Glutamatergic neuron (in vitro differentiated cells): ENCODE measurements at regions not wholly inside any gene's neighbourhood (a gene's known extent, or its start where the extent isn't known, plus 50 kb on each side); places are given as distances from the start of the nearest gene placed in this dataset.

ENCODE experiments used
- DNase-seq: peaks from one replicate; pipeline ENCODE4 v3.0.0; 2022
- H3K27ac Mint-ChIP-seq: one replicate; pipeline ENCODE4 v1.8.0; 2020; ENCODE audit warnings: mild to moderate bottlenecking, mixed read lengths, inconsistent platforms; ENCODE audit not compliant: unreplicated experiment
- H3K27me3 Mint-ChIP-seq: one replicate; pipeline ENCODE4 v1.8.0; 2020; ENCODE audit warnings: mild to moderate bottlenecking, moderate library complexity, mixed read lengths, inconsistent platforms; ENCODE audit not compliant: unreplicated experiment
- H3K36me3 Mint-ChIP-seq: one replicate; pipeline ENCODE4 v1.8.0; 2020; ENCODE audit warnings: mild to moderate bottlenecking, mixed read lengths, inconsistent platforms; ENCODE audit not compliant: unreplicated experiment
- H3K4me1 Mint-ChIP-seq: one replicate; pipeline ENCODE4 v1.8.0; 2020; ENCODE audit warnings: mild to moderate bottlenecking, low read depth, mixed read lengths, inconsistent platforms; ENCODE audit not compliant: unreplicated experiment
- H3K4me3 Mint-ChIP-seq: one replicate; pipeline ENCODE4 v1.8.0; 2020; ENCODE audit warnings: mild to moderate bottlenecking, mixed read lengths, inconsistent platforms; ENCODE audit not compliant: unreplicated experiment
- H3K9me3 Mint-ChIP-seq: one replicate; pipeline ENCODE4 v1.8.0; 2020; ENCODE audit warnings: mild to moderate bottlenecking, moderate library complexity, mixed read lengths, inconsistent platforms; ENCODE audit not compliant: unreplicated experiment
- TF ChIP-seq, protein P1 (sequence below): fragments of 200-600 bp; sonication (generic); IDR thresholded peaks from one replicate; pipeline ENCODE4 v1.5.0; 2021; ENCODE audit not compliant: partially characterized antibody, unreplicated experiment

DNA sequence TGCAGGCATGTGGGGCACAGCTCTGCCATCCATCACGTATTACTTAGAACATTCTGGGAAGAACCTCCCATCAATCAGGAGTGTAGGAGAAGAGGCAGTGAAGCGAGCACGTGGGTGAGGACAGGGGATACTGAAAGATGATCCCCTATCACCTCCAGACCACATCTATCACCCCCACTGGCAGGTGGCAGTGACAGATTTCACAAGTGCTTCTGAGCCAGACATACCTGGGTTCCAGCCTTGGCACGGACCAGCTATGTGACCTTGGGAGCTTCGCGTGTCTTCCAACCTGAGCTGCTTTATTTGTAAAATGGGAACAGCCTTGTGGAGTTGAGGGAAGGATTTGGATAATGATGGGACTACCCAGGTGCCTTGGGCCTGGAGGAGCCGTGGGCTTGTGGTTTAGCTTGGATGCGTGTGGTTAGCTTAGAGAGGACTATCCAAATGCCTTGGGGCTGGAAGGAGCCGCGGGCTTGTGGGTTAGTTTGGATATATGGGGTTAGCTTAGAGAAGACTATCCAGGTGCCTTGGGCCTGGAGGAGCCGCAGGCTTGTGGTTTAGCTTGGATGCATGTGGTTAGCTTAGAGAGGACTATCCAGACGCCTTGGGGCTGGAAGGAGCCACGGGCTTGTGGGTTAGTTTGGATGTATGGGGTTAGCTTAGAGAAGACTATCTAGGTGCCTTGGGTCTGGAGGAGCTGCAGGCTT lies 206.4 kb downstream of the ENGASE start:
- no peaks in the 10 kb centered on the region for H3K36me3 Mint-ChIP-seq

DNA sequence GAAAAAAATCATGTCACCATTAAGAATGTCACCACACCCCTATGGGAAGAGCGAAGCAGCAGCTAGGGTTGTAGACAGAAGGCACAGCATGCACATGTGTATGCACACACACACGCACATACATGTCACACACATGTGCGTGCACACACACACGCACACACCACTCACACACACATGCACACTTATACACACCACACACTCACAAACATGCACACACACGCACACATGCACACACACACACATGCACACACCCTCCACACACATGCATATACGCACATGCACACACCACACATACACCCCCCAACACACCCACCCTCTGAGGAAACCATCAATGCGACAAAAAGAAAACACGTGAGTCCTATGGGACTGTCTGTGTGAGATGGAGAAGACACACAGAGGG lies 205.4 kb downstream of the ENGASE start:
- Mint-ChIP-seq H3K27ac (no peak overlapping the region), H3K27me3 (peaks cover 10% of the 10 kb centered on the region), H3K9me3 (peaks cover 15% of the 10 kb centered on the region), H3K4me3 (no peak overlapping the region), H3K36me3 (no peaks in the 10 kb centered on the region), H3K4me1 (peaks cover 23% of the 10 kb centered on the region)
- no peak for DNase-seq
- TF ChIP-seq, protein P1, sequence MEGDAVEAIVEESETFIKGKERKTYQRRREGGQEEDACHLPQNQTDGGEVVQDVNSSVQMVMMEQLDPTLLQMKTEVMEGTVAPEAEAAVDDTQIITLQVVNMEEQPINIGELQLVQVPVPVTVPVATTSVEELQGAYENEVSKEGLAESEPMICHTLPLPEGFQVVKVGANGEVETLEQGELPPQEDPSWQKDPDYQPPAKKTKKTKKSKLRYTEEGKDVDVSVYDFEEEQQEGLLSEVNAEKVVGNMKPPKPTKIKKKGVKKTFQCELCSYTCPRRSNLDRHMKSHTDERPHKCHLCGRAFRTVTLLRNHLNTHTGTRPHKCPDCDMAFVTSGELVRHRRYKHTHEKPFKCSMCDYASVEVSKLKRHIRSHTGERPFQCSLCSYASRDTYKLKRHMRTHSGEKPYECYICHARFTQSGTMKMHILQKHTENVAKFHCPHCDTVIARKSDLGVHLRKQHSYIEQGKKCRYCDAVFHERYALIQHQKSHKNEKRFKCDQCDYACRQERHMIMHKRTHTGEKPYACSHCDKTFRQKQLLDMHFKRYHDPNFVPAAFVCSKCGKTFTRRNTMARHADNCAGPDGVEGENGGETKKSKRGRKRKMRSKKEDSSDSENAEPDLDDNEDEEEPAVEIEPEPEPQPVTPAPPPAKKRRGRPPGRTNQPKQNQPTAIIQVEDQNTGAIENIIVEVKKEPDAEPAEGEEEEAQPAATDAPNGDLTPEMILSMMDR: no peak

More for the DNA sequence above, 206.4 kb downstream of the ENGASE start:
- DNase-seq: no peak
- Mint-ChIP-seq H3K27ac (no peak overlapping the region), H3K9me3 (peaks cover 14% of the 10 kb centered on the region), H3K27me3 (peaks cover 11% of the 10 kb centered on the region), H3K4me3 (no peak overlapping the region), H3K4me1 (peaks cover 14% of the 10 kb centered on the region)
- TF ChIP-seq, protein P1: no peak

DNA sequence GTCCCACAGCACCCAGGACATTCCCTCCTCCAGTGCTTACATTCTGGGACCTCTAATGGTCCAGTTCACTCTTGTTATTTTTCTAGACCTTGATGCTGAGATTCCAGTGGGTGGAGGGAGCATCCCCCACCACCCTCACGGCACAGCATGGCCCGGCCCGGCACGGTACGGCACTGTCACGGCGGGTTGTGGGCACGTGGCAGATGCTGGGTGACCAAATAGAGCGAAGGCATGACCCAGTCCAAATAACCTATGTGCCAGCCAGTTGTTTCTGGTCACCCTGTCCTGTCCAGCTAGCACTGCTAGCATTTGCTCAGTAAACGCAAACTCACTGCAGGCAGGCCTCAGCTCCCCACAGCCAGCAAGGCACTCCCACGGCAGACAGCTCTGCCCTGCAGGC lies 204.7 kb downstream of the ENGASE start:
- Mint-ChIP-seq H3K36me3 (no peaks in the 10 kb centered on the region), H3K27ac (peak overlapping the region; percentile 19), H3K9me3 (peaks cover 17% of the 10 kb centered on the region), H3K27me3 (peaks cover 9% of the 10 kb centered on the region), H3K4me1 (peaks cover 24% of the 10 kb centered on the region), H3K4me3 (no peak overlapping the region)
- TF ChIP-seq, protein P1: no peak
- DNase-seq: no peak

DNA sequence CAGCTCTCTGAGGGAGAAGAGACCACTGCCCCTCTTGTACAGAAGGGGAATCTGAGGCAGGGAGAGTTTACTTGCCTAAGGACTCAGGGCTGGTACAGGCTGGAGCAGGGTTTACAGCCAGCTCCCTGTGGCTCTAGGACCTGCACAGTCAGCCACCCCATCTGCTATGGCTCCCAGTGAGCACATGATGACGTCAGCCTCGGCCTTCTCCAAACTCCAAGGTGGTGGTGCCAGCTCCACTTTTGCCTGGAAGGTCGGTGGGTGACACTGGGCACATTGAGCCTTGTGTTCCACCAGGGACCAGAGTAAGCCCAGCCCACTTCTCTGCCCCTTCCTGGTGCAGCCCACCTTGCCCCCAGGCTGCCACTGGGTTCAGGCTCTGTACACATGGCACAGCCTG lies 202.2 kb downstream of the ENGASE start:
- Mint-ChIP-seq H3K4me1 (peaks cover 24% of the 10 kb centered on the region), H3K27me3 (peaks cover 12% of the 10 kb centered on the region), H3K4me3 (no peak overlapping the region), H3K9me3 (peaks cover 22% of the 10 kb centered on the region), H3K27ac (no peak overlapping the region), H3K36me3 (no peaks in the 10 kb centered on the region)
- DNase-seq: no peak
- TF ChIP-seq, protein P1: no peak

DNA sequence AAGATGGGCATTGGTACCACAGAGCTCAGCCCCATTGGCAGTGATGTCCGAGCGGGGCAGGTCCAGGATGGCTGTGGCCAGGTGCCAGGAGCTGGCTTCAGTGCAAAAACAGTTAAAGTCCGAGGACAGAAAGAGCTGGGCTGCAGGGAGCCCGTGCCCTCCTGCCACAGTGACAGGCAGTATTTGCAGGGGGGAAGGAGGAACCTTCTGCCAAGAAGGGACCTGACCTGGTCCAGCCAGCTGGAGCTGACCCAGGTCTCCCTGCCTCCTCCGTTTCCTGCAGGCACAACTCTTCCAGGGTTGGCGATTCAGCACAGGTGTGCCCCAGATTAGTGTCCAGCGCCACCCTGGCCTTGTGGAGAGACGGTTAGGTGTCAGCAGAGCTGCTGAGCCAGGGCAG lies 199.0 kb downstream of the ENGASE start:
- no peak overlapping the region for H3K4me3 Mint-ChIP-seq
- no peak overlapping the region for H3K27ac Mint-ChIP-seq
- H3K9me3 Mint-ChIP-seq: peaks cover 26% of the 10 kb centered on the region
- H3K36me3 Mint-ChIP-seq: peaks cover 3% of the 10 kb centered on the region
- H3K4me1 Mint-ChIP-seq: peaks cover 34% of the 10 kb centered on the region
- TF ChIP-seq, protein P1: no peak
- DNase-seq: no peak
- H3K27me3 Mint-ChIP-seq: peaks cover 21% of the 10 kb centered on the region
